ENCODE measurements at regions not wholly inside any gene's neighbourhood (a gene's known extent, or its start where the extent isn't known, plus 50 kb on each side); places are given as distances from the start of the nearest gene placed in this dataset.

GRCh38 chrX:44032479-44032878 lies 59.3 kb upstream of the NDP start:
- TF ChIP-seq CTCF (IDR thresholded peaks at IDR 0.05) (no peak), POLR2A (IDR thresholded peaks at IDR 0.05) (no peak)
